Stimulated activated CD8-positive, alpha-beta memory T cell treated with anti-CD3 and anti-CD28 coated beads, Interleukin-7, amount 100 ng/mL, for 1 hour (primary cell): ENCODE measurements at regions not wholly inside any gene's neighbourhood (a gene's known extent, or its start where the extent isn't known, plus 50 kb on each side); places are given as distances from the start of the nearest gene placed in this dataset.
"Not testable (repeated sequence)": the region's sequence is repeated elsewhere in the genome, so short reads cannot be mapped to it uniquely, and the experiment has no call there.

Experiments
- DNase-seq, 2 donors: peaks; one replicate each; pipeline ENCODE4 v3.0.0-alpha.2; 2020; ENCODE audit warnings: low read depth in 2 of 2

DNA sequence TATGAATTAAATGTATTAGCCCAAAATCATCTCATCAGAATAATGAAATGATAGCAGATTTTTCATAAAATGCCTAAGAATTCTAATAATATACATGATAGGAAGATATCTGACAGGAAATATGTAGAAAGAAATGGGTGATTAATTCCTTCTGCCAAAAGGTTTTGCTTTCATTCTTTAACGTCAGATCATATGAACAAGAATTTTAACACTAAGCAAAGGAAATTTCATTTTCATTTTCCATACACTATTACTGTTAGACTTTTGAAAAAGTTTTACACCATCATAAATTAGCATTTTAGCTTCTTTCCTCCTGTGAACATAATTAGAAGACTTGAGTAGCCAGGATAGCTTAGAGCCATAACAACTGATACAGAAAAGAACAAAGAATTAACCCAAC lies 1099.9 kb downstream of the NSUN3 start:
- DNase-seq: no peak

DNA sequence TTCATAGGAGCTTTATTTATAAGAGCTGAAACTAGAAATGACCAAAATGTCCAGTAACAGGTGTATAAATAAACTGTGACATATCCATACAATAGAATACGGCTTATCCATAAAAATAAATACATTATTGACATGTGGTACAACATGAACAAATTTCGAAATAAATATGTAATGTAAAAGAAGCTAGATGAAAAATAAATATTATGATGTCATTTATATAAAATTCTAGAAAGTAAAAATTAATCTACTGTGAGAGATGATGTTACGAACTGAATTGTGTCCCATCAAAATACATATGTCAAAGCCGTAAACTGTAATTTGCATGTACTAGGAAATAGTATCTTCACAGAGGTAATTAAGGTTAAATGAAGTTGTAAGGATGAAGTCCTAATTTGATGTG lies 1104.9 kb downstream of the NSUN3 start:
- DNase-seq: no peak

DNA sequence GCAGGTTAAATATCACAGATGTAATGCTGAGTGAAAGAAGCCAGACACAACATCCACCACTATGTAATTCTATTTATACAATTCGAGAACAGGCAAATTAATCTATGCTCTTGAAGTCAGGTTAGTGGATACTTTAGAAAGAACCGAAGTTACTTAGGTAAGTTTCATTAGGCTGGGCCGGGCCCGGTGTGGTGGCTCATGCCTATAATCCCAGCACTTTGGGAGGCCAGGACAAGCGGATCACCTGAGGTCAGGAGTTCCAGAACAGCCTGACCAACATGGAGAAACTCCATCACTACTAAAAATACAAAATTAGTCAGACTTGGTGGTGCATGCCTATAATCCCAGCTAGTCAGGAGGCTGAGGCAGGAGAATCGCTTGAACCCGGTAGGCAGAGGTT lies 1105.7 kb downstream of the NSUN3 start:
- DNase-seq: no peak

DNA sequence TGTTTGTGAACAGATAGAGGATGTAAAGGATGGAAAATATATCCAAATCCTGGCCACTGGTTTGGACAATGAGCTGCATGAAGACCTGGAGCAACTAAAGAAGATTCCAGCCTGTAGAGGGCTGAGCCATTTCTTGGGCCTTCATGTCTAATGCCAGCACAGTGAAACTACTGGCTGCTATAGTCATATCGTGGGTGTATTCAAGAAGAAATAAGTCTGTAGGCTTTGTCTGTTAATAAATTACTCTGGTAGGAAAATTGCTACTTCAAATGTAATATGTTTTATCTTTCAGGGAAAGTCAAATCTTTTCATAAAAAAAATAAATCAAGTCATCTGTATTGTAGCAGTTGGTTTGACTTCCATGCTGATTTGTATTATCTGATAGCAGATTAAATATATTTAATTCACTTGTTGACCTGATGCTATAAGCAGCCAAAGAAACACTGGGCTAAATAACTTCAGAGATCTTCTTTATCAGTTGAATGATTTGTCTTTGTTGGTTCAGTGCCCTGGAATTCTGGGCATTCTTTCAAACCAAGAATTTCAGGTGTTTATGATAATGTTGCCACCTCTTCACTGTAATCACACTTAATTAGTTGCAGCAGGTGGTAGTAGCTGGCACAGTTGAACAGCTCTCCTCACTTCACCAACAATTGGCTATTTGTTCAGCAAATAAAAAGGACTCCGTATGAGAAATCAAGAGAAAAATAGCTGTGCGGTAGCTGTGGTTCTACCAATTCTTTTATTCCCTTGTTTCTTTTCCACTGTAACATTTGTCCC lies 1109.5 kb downstream of the NSUN3 start:
- DNase-seq: no peak

DNA sequence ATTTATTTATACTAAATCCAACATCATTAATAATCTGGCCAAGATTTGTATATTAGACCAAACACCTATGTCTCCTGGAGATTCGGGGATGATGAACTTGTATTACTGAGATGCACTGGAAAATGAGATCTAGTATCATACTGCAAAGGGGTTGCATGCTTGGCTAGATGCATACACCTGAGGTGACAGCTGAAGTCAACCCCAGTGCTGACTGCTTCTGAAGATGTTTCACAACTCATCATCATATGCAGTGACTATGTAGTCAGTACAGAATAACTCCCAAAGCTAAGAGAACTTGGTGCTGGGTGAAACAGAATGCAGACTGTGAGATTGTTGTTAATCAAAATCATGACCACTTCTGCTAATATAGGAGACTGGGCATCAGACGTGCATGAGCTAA lies 1114.2 kb downstream of the NSUN3 start:
- DNase-seq: no peak

DNA sequence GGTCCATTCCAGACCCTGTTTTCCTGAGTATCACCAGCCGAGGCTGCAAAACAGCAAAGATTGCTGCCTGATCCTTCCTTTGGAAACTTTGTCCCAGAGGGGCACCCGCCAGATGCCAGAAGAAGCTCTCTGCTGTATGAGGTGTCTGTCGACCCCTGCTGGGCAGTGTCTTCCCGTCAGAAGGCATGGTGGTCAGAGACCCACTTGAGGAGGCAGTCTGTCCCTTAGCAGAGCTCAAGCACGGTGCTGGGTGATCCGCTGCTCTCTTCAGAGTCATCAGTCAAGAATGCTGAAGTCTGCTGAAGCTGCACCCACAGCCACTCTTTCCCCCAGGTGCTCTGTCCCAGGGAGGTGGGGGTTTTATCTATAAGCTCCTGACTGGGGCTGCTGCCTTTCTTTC lies 1121.2 kb downstream of the NSUN3 start:
- no peak for DNase-seq

DNA sequence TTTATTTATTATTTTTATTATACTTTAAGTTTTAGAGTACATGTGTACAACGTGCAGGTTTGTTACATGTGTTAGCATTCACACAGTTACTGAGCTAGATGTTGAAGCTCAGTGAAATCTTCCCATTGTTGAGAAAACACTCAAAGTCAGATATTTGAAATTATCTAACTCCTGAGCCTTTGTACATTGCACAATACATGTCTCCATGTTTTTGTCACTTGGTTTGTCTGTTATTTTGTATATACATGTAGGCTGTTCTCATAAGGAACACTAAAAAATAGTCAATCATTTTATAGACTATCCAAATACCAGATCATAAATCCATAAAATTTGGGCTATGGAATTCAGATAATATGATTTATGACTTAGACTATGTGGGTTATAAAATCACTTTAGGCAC lies 1126.5 kb downstream of the NSUN3 start:
- DNase-seq: no peak

DNA sequence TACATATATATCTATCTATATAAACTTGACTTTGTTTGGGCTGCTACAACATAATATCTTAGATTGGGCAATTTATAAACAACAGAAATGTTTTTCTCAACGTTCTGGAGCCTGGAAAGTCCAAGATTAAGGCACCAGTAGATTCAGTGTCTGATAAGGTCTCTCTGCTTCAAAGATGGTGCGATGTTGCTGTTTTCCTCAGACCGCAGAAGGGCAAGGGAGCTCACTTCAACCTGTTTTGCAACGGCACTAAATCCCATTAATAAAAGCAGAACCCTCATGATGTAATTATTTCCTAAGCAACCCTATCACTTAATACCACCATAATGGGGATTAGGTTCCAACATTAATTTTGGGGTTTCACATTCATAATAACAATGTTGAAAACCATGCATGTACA lies 1134.8 kb downstream of the NSUN3 start:
- DNase-seq: no peak

DNA sequence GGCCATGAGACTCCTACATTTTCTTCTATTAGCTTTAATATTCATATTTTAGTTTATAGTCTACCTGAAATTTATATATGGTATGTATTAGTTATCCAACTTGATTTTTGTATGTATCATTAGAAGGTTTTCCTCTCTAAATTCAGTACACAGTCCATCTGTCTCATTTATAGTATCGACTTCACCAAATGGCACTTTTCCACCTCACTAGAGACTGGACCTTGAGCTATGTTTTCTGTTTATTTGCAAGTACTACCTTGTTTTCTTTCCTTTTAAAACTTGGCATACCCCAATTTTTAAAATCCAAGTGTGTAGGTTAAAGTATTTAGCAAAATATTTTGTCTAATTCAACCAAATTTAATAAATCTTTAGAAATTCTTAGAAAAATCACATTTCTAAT lies 1137.5 kb downstream of the NSUN3 start:
- DNase-seq: no peak

DNA sequence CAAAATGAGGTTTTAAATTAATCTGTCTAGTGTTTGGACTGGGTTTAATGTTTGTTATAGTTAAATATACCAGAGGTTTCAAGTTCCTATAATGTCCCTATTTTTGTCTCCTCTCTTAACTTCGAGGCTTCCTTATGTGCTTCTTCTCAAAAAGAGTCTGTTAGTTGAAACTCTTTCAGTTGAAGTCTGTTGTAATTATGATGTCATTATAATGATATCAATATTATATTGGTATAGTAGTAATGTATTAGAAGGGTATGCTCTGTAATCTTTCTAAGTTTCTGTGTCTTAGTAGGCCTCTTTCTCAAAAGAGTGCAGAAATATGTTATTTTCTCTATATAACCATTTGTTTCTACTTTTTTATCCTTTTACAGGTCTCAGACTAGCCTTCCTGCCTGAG lies 1148.0 kb downstream of the NSUN3 start:
- no peak for DNase-seq

DNA sequence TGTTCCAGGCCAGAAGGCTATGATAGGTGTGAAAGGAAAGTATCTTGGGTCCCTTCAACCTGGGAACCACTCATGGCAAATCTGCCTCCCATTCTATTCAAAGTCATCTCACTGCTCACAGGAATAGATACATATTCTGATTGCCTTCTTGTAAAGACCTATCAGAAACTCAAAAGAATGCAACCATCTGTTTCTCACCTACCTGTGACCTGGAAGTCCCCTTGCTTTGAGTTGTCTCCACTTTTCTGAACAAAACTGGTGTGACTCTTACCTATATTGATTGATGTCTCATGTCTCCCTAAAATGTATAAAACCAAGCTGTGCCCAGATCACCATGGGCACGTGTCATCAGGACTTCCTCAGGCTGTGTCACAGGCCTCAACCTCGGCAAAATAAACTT lies 1149.3 kb downstream of the NSUN3 start:
- no peak for DNase-seq

DNA sequence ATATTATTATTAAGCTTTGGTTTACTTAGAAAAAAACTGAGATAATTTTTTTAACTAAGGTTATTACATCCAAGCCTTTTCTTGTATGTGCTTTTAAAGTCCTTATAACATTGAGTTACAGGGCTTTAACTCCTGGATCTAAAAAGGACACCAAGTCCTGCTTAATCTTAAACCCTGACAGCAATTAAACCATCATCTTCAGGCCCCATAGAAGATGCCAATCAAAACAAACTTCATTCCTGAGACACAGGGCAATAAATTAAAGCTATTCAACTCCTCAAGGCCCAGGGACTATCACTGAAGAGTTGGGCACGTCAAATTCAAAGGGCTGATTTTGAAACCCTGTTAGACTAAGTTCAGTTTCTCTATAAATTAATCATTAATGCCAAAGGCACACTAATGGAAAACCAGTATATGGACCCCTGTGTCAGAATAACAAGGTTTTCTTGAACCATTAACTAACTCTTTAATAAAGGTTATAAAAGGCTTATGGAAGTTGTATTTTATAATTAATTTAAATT lies 1152.6 kb downstream of the NSUN3 start:
- DNase-seq: no peak

DNA sequence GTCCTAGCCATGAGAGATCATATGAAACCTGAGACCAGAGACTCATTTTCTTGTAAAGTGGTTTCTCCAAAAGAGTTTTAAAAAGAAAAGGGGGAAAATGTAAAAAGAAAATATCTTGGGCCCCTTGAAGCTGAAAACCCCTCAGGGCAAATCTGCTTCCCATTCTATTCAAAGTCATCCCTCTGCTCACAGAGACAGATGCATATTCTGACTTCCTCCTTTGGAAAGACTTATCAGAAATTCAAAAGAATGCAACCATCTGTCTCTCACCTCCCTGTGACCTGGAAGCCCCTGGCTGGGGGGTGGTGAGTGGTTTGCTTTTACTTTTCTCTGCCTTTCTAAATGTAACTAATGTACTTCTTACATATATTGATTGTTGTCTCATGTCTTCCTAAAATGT lies 1154.8 kb downstream of the NSUN3 start:
- DNase-seq: no peak

DNA sequence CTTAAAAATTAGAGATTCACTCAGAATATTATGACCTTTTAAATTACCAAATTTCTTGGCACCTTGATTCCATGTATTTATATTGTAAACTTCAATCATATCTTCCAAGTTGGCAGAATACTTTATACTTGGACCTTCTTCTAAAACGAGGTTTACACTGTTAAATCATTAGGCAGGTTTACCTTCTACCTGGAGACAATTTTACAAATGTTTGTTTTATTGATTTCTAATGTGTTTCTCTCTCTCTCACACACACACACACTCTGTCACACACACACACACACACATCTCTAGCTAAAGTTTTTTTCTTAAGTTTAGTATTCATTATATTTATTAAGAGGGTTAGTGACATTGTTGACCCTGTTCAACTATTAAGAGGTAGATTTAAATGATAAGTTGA lies 1155.6 kb downstream of the NSUN3 start:
- DNase-seq: no peak

DNA sequence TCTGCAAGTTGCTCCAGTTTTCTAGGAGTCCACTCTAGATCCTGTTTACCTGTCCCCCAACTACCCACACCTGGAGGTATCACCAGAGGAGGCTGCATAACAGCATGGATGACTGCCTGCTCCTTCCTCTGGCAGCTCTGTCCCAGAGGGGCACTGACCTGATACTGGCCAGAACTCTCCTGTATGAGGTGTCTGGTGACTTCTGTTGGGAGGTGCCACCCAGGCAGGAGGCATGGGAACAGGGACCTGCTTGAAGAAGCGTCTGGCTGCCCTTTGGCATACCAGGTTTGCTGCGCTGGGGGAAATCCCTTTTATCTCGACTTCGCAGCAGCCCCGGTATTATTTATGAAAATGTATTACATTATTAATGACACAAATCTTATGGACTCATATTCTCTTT lies 1163.6 kb downstream of the NSUN3 start:
- DNase-seq: no peak

DNA sequence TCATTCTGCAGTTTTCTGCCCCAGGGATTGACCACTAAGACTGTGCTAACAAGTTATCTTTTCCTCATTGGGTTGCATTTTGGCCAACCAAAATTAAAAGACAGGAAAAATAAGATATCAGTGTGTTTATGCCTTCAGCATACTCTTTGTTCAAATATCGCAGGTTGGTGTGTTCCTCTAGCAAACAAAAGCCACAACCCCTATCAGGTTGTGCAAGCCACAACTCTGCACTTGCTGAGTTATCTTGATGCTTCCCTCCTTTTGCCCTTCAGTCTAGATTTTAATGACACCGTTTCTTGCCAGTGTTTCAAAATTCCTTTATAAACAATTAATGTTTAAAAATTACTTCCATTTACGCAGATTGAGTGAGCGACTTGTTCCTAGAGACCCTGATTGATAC lies 1164.2 kb downstream of the NSUN3 start:
- DNase-seq: no peak

DNA sequence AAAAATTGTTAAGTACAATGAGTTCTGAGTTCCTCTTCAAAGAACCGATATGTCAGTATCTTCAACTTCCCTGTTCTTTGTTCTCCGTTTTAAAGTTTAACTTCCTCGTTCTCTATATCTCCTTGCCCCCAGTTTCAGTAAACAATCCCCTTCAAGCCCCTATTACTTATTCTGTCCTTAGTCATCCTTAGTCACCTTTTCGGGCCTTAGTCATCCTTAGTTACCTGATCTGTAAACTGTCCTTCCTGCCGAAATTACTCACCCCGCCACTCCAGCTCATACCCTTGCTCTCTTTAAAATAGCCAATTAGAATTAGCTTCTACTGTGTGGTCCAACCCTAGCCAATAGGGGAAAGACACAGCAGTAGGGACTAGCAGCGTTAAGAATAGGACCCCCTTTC lies 1165.6 kb downstream of the NSUN3 start:
- no peak for DNase-seq

DNA sequence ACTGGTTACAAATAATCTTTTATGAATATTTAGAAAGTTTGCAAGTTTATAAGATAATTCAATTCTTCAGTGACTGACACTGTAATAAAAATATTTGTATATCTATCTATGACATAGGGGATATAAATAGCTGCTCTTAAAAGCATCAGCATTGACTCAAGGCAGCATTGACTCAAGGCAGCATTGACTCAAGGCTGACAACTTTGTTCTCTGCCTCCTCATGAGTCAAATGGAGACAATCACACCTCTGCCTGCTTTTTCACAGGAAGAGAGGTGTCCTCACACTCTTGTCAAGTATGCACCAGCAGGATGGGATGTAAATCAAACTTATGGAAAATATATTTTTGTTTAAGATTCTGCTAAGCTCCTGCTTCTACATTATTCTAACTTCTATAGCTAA lies 1173.1 kb downstream of the NSUN3 start:
- DNase-seq: no peak

DNA sequence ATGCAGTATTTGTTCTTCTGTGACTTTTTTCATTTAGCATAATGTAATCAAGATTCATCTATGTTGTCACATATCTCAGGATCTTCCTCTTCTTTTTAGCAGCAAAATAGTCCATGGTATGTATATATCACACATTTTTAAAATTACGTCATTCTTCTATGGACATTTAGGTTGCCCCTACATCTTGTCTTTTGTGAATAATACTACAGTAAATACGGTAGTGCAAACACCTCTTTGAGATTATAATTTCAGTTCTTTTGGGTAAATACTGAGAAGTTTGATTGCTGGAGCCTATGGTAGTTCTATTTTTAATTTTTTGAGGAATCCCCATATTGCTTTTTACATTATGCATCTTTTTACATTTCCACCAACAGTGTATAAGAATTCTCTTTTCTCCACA lies 1174.9 kb downstream of the NSUN3 start:
- DNase-seq: no peak

DNA sequence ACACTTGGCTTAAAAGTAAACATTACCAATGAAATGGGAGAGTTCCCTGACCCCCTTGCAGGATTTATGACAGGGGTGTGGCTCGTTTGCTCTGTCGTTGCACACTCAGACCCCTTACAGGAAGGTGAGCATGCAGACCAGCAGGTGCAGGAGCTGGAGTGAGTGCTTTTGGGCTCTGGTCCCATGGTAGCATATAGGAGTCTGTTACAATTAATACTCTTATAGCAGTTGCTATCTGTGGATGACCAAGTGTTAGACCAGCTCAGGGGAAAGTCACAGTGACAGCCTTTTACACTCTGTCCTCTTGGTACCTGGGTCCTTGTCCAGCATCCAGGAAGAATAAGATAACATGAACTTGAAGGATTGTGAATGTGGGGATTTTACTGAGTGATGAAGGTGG lies 1177.5 kb downstream of the NSUN3 start:
- no peak for DNase-seq

DNA sequence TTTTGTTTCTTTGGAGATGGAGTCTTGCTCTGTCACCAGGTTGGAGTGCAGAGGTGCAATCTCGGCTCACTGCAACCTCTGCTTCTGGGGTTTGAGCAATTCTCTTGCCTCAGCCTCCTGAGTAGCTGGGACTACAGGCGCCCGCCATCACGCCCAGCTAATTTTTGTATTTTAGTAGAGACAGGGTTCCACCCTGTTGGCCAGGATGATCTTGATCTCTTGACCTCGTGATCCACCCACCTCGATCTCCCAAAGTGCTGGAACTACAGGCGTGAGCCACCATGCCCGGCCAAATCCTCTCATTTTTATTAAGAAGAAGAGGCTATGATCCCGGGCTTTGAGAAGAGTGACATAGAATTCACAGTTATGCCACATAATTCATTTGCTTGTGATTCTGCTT lies 1178.4 kb downstream of the NSUN3 start:
- not testable (repeated sequence) for DNase-seq

DNA sequence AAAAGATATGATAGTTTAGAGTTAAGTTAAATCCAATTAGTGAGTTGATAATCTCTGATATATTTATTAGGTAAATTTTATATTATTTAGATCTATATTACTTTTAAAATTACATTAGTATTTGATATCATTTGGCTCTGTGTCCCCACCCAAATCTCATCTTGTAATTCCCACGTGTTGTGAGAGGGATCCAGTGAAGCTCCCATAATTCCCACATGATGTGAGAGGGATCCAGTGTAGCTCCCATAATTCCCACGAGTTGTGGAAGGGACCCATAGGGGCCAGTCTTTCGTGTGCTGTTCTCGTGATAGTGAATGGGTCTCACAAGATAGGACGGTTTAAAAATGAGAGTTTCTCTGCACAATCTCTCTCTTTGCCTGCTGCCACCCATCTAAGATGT lies 1183.6 kb downstream of the NSUN3 start:
- no peak for DNase-seq

DNA sequence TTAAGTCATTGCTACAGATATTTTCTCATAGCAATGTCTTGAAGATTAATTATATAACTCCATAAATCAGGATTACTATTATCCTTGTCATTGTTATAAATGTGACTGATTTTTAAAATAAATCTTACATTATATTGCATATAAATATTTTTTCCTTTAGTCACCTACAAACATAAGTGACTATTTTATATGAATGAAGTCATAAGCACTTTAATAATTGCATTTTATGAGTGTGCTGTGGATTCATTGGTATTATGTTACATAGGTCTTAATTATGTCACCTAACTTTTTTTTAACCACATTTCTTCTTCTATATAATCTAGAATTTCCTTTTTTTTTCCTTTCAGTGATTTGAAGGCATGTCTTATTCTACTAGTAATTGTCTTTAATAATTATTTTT lies 1191.2 kb downstream of the NSUN3 start:
- DNase-seq: no peak

DNA sequence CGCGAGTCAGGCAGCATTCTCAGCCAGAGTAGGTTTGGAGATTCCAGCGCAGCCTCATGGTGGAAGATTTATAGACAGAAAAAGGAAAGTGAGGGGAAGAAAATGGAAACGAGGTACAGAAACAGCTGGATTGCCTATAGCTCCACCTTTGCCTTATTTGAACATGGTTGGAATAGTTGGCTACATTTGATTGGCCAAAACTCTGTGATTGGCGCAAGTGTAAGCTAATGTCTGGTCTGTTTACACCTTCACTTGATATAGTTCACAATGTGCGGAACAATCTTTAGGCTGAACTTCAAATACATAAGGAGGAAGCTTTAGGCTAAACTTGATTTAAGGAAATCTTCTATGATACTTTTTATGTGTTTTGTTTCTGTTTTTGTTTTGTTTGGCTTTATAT lies 1191.9 kb downstream of the NSUN3 start:
- no peak for DNase-seq
